Loucy (cell line): ENCODE measurements at regions not wholly inside any gene's neighbourhood (a gene's known extent, or its start where the extent isn't known, plus 50 kb on each side); places are given as distances from the start of the nearest gene placed in this dataset.

Source experiments
- H2AFZ ChIP-seq: fragments of 200-600 bp; sonication (generic); 2 replicates; pipeline ENCODE4 v1.6.0; 2016; ENCODE audit warnings: antibody characterized with exemption, mild to moderate bottlenecking, low read length, moderate library complexity
- H3F3A ChIP-seq: fragments of 200-600 bp; 2 replicates; pipeline ENCODE4 v1.6.0; 2016; ENCODE audit warnings: antibody characterized with exemption, low read depth, mild to moderate bottlenecking
- H3K27me3 ChIP-seq: fragments of 200-600 bp; sonication (generic); 2 replicates; pipeline ENCODE4 v1.6.1; 2014; ENCODE audit warnings: low read length, mild to moderate bottlenecking; ENCODE audit not compliant: insufficient read depth, poor library complexity, severe bottlenecking
- H3K36me3 ChIP-seq: fragments of 200-600 bp; sonication (generic); 2 replicates; pipeline ENCODE4 v1.6.1; 2016; ENCODE audit warnings: low read length; ENCODE audit not compliant: insufficient read depth
- H3K4me1 ChIP-seq: fragments of 200-600 bp; sonication (generic); 2 replicates; pipeline ENCODE4 v1.5.1; 2014; ENCODE audit warnings: low read length, mild to moderate bottlenecking; ENCODE audit not compliant: insufficient read depth, poor library complexity, severe bottlenecking
- H3K4me2 ChIP-seq: fragments of 200-600 bp; sonication (generic); 2 replicates; pipeline ENCODE4 v1.6.0; 2014; ENCODE audit warnings: antibody characterized with exemption, low read length, low read depth, mild to moderate bottlenecking; ENCODE audit not compliant: poor library complexity, severe bottlenecking
- H3K4me3 ChIP-seq: fragments of 200-600 bp; sonication (generic); 2 replicates; pipeline ENCODE4 v1.5.1; 2014; ENCODE audit warnings: low read length, mild to moderate bottlenecking, mixed read lengths; ENCODE audit not compliant: poor library complexity, severe bottlenecking
- H3K79me2 ChIP-seq: fragments of 200-600 bp; sonication (generic); 2 replicates; pipeline ENCODE4 v1.6.1; 2014; ENCODE audit warnings: low read length; ENCODE audit not compliant: insufficient read depth
- H3K9ac ChIP-seq: fragments of 200-600 bp; sonication (generic); 2 replicates; pipeline ENCODE4 v1.6.0; 2014; ENCODE audit warnings: mild to moderate bottlenecking, low read depth, low read length, moderate library complexity; ENCODE audit not compliant: poor library complexity, severe bottlenecking
- H3K9me2 ChIP-seq: fragments of 200-600 bp; sonication (generic); replicated peaks from 2 replicates; pipeline ENCODE4 v1.6.1; 2016; ENCODE audit warnings: low read depth, low read length, mixed read lengths
- H3K9me3 ChIP-seq: fragments of 200-600 bp; sonication (generic); 2 replicates; pipeline ENCODE4 v1.6.1; 2014; ENCODE audit warnings: mild to moderate bottlenecking, antibody characterized with exemption, low read length, low read depth; ENCODE audit not compliant: insufficient read depth
- H4K20me1 ChIP-seq: fragments of 200-600 bp; sonication (generic); 2 replicates; pipeline ENCODE4 v1.6.0; 2014; ENCODE audit warnings: antibody characterized with exemption, low read length, mild to moderate bottlenecking; ENCODE audit not compliant: insufficient read depth, poor library complexity, severe bottlenecking
- CTCF ChIP-seq: fragments of 200-600 bp; sonication (generic); conservative IDR thresholded peaks from 2 replicates; pipeline ENCODE4 v1.5.1; 2014; ENCODE audit warnings: mild to moderate bottlenecking, antibody characterized with exemption, low read length
- EZH2phosphoT487 ChIP-seq: fragments of 200-600 bp; IDR thresholded peaks from 2 replicates; pipeline ENCODE4 v1.6.1; 2018; ENCODE audit warnings: antibody characterized with exemption, mild to moderate bottlenecking, moderate library complexity, borderline replicate concordance

- Histone ChIP-seq H3K79me2 (no peaks in the 10 kb centered on the region), H3K36me3 (no peaks in the 10 kb centered on the region), H3K9me3 (peaks cover 12% of the 10 kb centered on the region; the same call in 1 of the 2 replicates), H2AFZ (no peak overlapping the region), H3F3A (no peaks in the 10 kb centered on the region), H3K9me2 (no peaks in the 10 kb centered on the region), H4K20me1 (no peaks in the 10 kb centered on the region), H3K9ac (no peak overlapping the region), H3K27me3 (no peaks in the 10 kb centered on the region), H3K4me2 (no peak overlapping the region), H3K4me1 (no peaks in the 10 kb centered on the region), H3K4me3 (no peak overlapping the region)
- TF ChIP-seq EZH2phosphoT487 (no peak), CTCF (no peak)
These were observed 58.5 kb downstream of the FOXL3 start for GRCh38 chr7:348480-348844.

- Histone ChIP-seq H3K4me1 (no peaks in the 10 kb centered on the region), H3K4me2 (no peak overlapping the region), H3K4me3 (no peak overlapping the region), H3K9ac (no peak overlapping the region), H3K36me3 (no peaks in the 10 kb centered on the region), H3F3A (no peaks in the 10 kb centered on the region), H4K20me1 (no peaks in the 10 kb centered on the region), H3K79me2 (no peaks in the 10 kb centered on the region), H3K9me3 (peaks cover 12% of the 10 kb centered on the region; the same call in 1 of the 2 replicates), H2AFZ (no peak overlapping the region), H3K27me3 (no peaks in the 10 kb centered on the region), H3K9me2 (no peaks in the 10 kb centered on the region)
- TF ChIP-seq CTCF (no peak), EZH2phosphoT487 (no peak)
These were observed 59.2 kb downstream of the FOXL3 start for GRCh38 chr7:348962-349743.

GRCh38 chr7:351256-351655 is 61.3 kb downstream of the FOXL3 start:
- no peaks in the 10 kb centered on the region for H3K27me3 ChIP-seq
- no peaks in the 10 kb centered on the region for H3K79me2 ChIP-seq
- H3K4me1 ChIP-seq: no peaks in the 10 kb centered on the region
- no peak overlapping the region for H3K4me3 ChIP-seq
- H3K36me3 ChIP-seq: no peaks in the 10 kb centered on the region
- TF ChIP-seq EZH2phosphoT487: no peak
- TF ChIP-seq CTCF: no peak
- H2AFZ ChIP-seq: no peak overlapping the region
- H3F3A ChIP-seq: no peaks in the 10 kb centered on the region
- no peak overlapping the region for H3K9ac ChIP-seq
- peaks cover 7% of the 10 kb centered on the region; the same call in 1 of the 2 replicates for H3K9me3 ChIP-seq
- H3K4me2 ChIP-seq: no peak overlapping the region
- H3K9me2 ChIP-seq: no peaks in the 10 kb centered on the region
- no peaks in the 10 kb centered on the region for H4K20me1 ChIP-seq
